Neural cell (in vitro differentiated cells): ENCODE measurements at regions not wholly inside any gene's neighbourhood (a gene's known extent, or its start where the extent isn't known, plus 50 kb on each side); places are given as distances from the start of the nearest gene placed in this dataset.

Experiments
- H2AFZ ChIP-seq: fragments of 200-600, 300-800 bp; sonication (generic), shearing (Covaris generic); 2 replicates; pipeline ENCODE4 v1.6.0; 2014; ENCODE audit warnings: low read depth, mild to moderate bottlenecking, antibody characterized with exemption, low read length, moderate library complexity
- H3F3A ChIP-seq: fragments of 200-600 bp; shearing (Covaris generic); 2 replicates; pipeline ENCODE4 v1.6.1; 2016; ENCODE audit warnings: mild to moderate bottlenecking, moderate library complexity, mixed read lengths, antibody characterized with exemption, low read length; ENCODE audit not compliant: insufficient read depth, poor library complexity, severe bottlenecking
- H3K27ac ChIP-seq: fragments of 200-600, 300-800 bp; sonication (generic), shearing (Covaris generic); 2 replicates; pipeline ENCODE4 v1.5.1; 2014; ENCODE audit warnings: mild to moderate bottlenecking, low read length, moderate library complexity
- H3K27me3 ChIP-seq: fragments of 300-800, 200-600 bp; sonication (generic), shearing (Covaris generic); 2 replicates; pipeline ENCODE4 v1.6.0; 2014; ENCODE audit warnings: mild to moderate bottlenecking, low read depth, low read length, moderate library complexity; ENCODE audit not compliant: insufficient read depth
- H3K36me3 ChIP-seq: fragments of 300-800, 200-600 bp; sonication (generic), shearing (Covaris generic); 2 replicates; pipeline ENCODE4 v1.5.1; 2014; ENCODE audit warnings: mild to moderate bottlenecking, antibody characterized with exemption, low read length, moderate library complexity; ENCODE audit not compliant: insufficient read depth
- H3K4me2 ChIP-seq: fragments of 300-800, 200-600 bp; sonication (generic), shearing (Covaris generic); 2 replicates; pipeline ENCODE4 v1.6.0; 2014; ENCODE audit warnings: mild to moderate bottlenecking, low read length
- H3K4me3 ChIP-seq: fragments of 300-800, 200-600 bp; sonication (generic), shearing (Covaris generic); 2 replicates; pipeline ENCODE4 v1.5.1; 2014; ENCODE audit warnings: mild to moderate bottlenecking, low read length, moderate library complexity
- H3K79me2 ChIP-seq: fragments of 200-600 bp; shearing (Covaris generic); replicated peaks from 2 replicates; pipeline ENCODE4 v1.6.0; 2014; ENCODE audit warnings: mild to moderate bottlenecking, low read length, moderate library complexity; ENCODE audit not compliant: insufficient read depth
- H3K9ac ChIP-seq: fragments of 300-800, 200-600 bp; sonication (generic), shearing (Covaris generic); 2 replicates; pipeline ENCODE4 v1.6.1; 2016; ENCODE audit warnings: mild to moderate bottlenecking, low read length, mixed read lengths
- H3K9me2 ChIP-seq: fragments of 200-600 bp; shearing (Covaris generic); 2 replicates; pipeline ENCODE4 v1.6.1; 2016; ENCODE audit warnings: mild to moderate bottlenecking, low read length, mixed read lengths; ENCODE audit not compliant: insufficient read depth
- H3K9me3 ChIP-seq: fragments of 200-600, 300-800 bp; sonication (generic), shearing (Covaris generic); 2 replicates; pipeline ENCODE4 v1.6.1; 2016; ENCODE audit warnings: mild to moderate bottlenecking, mixed run types, low read length, moderate library complexity, mixed read lengths
- H4K20me1 ChIP-seq: fragments of 200-600 bp; shearing (Covaris generic); 2 replicates; pipeline ENCODE4 v1.6.1; 2016; ENCODE audit warnings: mild to moderate bottlenecking, mixed run types; ENCODE audit not compliant: insufficient read depth
- EP300 ChIP-seq: fragments of 450-650 bp; conservative IDR thresholded peaks from 2 replicates; pipeline ENCODE4 v1.6.1; 2014; ENCODE audit warnings: antibody characterized with exemption, mild to moderate bottlenecking, moderate library complexity; ENCODE audit not compliant: poor library complexity, severe bottlenecking
- EZH2 ChIP-seq: fragments of 200-600, 300-800 bp; shearing (Covaris generic), sonication (generic); IDR thresholded peaks from 2 replicates; pipeline ENCODE4 v1.6.1; 2014; ENCODE audit warnings: antibody characterized with exemption, low read length, borderline replicate concordance, mild to moderate bottlenecking; ENCODE audit not compliant: insufficient read depth, poor library complexity, severe bottlenecking
- MXI1 ChIP-seq: fragments of 450-650 bp; conservative IDR thresholded peaks from 2 replicates; pipeline ENCODE4 v1.6.1; 2014; ENCODE audit warnings: antibody characterized with exemption, mild to moderate bottlenecking; ENCODE audit not compliant: poor library complexity, severe bottlenecking
- POLR2AphosphoS5 ChIP-seq: IDR thresholded peaks from 2 replicates; pipeline ENCODE4 v1.6.1; 2012
- RAD21 ChIP-seq: fragments of 450-650 bp; conservative IDR thresholded peaks from 2 replicates; pipeline ENCODE4 v1.6.1; 2014; ENCODE audit warnings: antibody characterized with exemption, mild to moderate bottlenecking, moderate library complexity
- SMC3 ChIP-seq: fragments of 450-650 bp; conservative IDR thresholded peaks from 2 replicates; pipeline ENCODE4 v1.6.1; 2014; ENCODE audit warnings: antibody characterized with exemption, mild to moderate bottlenecking, moderate library complexity; ENCODE audit not compliant: poor library complexity
- TAF1 ChIP-seq: IDR thresholded peaks from 2 replicates; pipeline ENCODE4 v1.6.1; 2012; ENCODE audit warnings: low read depth
- TF ChIP-seq, protein P1 (sequence below): fragments of 450-650 bp; IDR thresholded peaks from 2 replicates; pipeline ENCODE4 v1.5.1; 2014; ENCODE audit warnings: antibody characterized with exemption, mild to moderate bottlenecking, moderate library complexity; ENCODE audit not compliant: poor library complexity, severe bottlenecking
- TF ChIP-seq, protein P2 (sequence below): IDR thresholded peaks from 2 replicates; pipeline ENCODE4 v1.6.1; 2012; ENCODE audit warnings: borderline replicate concordance

DNA sequence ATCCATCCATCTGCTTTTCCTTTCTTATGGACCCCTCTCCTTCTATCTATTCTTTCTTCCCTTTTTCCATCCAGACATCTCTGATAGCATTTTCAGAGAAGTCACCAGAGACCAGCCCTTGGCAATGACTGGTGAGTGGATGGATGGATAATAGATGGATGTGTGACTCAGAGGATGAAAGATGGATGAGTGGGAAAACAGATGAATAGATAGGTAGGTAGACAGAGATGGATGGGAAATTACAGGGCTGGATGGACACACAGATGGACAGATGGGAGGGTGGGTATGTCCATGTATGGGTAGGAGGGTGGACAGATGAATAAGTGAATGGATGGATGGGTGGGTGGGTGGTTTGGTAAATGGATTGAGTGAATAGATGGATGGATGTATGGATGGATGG, 101.0 kb downstream of the LITAF start:
- H3K9me2 ChIP-seq: no peaks in the 10 kb centered on the region
- no peaks in the 10 kb centered on the region for H3K79me2 ChIP-seq
- H3F3A ChIP-seq: no peaks in the 10 kb centered on the region
- H3K4me2 ChIP-seq: no peak overlapping the region
- no peaks in the 10 kb centered on the region for H3K27me3 ChIP-seq
- no peak overlapping the region for H3K4me3 ChIP-seq
- H2AFZ ChIP-seq: no peak overlapping the region
- no peak overlapping the region for H3K9ac ChIP-seq
- H3K27ac ChIP-seq: no peak overlapping the region
- no peaks in the 10 kb centered on the region for H3K36me3 ChIP-seq
- H3K9me3 ChIP-seq: peaks cover 7% of the 10 kb centered on the region
- TF ChIP-seq RAD21: no peak
- no peak for TF ChIP-seq TAF1
- TF ChIP-seq, protein P1, sequence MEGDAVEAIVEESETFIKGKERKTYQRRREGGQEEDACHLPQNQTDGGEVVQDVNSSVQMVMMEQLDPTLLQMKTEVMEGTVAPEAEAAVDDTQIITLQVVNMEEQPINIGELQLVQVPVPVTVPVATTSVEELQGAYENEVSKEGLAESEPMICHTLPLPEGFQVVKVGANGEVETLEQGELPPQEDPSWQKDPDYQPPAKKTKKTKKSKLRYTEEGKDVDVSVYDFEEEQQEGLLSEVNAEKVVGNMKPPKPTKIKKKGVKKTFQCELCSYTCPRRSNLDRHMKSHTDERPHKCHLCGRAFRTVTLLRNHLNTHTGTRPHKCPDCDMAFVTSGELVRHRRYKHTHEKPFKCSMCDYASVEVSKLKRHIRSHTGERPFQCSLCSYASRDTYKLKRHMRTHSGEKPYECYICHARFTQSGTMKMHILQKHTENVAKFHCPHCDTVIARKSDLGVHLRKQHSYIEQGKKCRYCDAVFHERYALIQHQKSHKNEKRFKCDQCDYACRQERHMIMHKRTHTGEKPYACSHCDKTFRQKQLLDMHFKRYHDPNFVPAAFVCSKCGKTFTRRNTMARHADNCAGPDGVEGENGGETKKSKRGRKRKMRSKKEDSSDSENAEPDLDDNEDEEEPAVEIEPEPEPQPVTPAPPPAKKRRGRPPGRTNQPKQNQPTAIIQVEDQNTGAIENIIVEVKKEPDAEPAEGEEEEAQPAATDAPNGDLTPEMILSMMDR: no peak
- no peak for TF ChIP-seq EZH2
- no peak for TF ChIP-seq SMC3
- no peak for TF ChIP-seq EP300
- TF ChIP-seq, protein P2, sequence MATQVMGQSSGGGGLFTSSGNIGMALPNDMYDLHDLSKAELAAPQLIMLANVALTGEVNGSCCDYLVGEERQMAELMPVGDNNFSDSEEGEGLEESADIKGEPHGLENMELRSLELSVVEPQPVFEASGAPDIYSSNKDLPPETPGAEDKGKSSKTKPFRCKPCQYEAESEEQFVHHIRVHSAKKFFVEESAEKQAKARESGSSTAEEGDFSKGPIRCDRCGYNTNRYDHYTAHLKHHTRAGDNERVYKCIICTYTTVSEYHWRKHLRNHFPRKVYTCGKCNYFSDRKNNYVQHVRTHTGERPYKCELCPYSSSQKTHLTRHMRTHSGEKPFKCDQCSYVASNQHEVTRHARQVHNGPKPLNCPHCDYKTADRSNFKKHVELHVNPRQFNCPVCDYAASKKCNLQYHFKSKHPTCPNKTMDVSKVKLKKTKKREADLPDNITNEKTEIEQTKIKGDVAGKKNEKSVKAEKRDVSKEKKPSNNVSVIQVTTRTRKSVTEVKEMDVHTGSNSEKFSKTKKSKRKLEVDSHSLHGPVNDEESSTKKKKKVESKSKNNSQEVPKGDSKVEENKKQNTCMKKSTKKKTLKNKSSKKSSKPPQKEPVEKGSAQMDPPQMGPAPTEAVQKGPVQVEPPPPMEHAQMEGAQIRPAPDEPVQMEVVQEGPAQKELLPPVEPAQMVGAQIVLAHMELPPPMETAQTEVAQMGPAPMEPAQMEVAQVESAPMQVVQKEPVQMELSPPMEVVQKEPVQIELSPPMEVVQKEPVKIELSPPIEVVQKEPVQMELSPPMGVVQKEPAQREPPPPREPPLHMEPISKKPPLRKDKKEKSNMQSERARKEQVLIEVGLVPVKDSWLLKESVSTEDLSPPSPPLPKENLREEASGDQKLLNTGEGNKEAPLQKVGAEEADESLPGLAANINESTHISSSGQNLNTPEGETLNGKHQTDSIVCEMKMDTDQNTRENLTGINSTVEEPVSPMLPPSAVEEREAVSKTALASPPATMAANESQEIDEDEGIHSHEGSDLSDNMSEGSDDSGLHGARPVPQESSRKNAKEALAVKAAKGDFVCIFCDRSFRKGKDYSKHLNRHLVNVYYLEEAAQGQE: no peak
- TF ChIP-seq MXI1: no peak
- no peaks in the 10 kb centered on the region for H4K20me1 ChIP-seq

DNA sequence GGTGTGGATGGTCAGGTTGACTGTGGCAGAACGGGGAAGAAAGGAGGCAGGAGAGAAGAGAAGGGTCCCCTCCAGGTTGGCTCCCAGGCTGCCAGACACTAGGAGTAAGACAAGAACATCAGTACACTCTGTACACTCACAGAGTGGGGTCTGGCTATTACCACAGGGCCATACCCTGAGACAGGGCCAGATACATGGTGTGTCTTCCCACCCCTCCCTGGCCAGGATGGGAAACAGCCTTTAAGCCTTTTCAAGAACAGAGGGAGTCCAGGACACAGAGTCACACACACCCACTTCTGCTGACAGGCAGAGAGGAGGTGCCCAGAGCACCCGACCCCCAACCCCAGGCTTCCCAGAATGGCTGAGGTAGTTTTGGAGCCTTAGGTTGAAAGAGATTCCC, 99.4 kb downstream of the LITAF start:
- Histone ChIP-seq H3F3A (no peaks in the 10 kb centered on the region), H3K9me3 (peaks cover 7% of the 10 kb centered on the region), H3K79me2 (no peaks in the 10 kb centered on the region), H3K36me3 (no peaks in the 10 kb centered on the region), H3K27ac (no peak overlapping the region), H2AFZ (no peak overlapping the region), H3K4me2 (no peak overlapping the region), H3K27me3 (no peaks in the 10 kb centered on the region), H3K9me2 (no peaks in the 10 kb centered on the region), H3K4me3 (no peak overlapping the region), H4K20me1 (no peaks in the 10 kb centered on the region), H3K9ac (no peak overlapping the region)
- TF ChIP-seq EP300: no peak
- TF ChIP-seq, protein P2: no peak
- no peak for TF ChIP-seq MXI1
- no peak for TF ChIP-seq TAF1
- TF ChIP-seq, protein P1: no peak
- no peak for TF ChIP-seq POLR2AphosphoS5
- TF ChIP-seq RAD21: no peak
- TF ChIP-seq EZH2: no peak
- no peak for TF ChIP-seq SMC3
